ENCODE measurements at regions not wholly inside any gene's neighbourhood (a gene's known extent, or its start where the extent isn't known, plus 50 kb on each side); places are given as distances from the start of the nearest gene placed in this dataset.

- intact Hi-C loops (cut with DNase I; ENCODE audit: low total_unique reads) = no loop called here
- WGBS, 2 donors = 52 to 61% methylated on average over 10 of the region's 10 CpGs
- DNase-seq (ENCODE audit: low spot score in 2 of 2) = no peak
- H3K4me3 ChIP-seq (ENCODE audit: low read depth, poor library complexity, severe bottlenecking) = no peak overlapping the region
- TF ChIP-seq CTCF (IDR thresholded peaks at IDR 0.05) (no peak), POLR2A (IDR thresholded peaks at IDR 0.05) (no peak)
Observed at GRCh38 chr9:135265931-135266330, 178.5 kb downstream of the OLFM1 start.

GRCh38 chr9:135267191-135267809 lies 179.8 kb downstream of the OLFM1 start:
- H3K4me3 ChIP-seq (ENCODE audit: low read depth, poor library complexity, severe bottlenecking) = no peak overlapping the region
- intact Hi-C loops (cut with DNase I; ENCODE audit: low total_unique reads) = no loop called here
- DNase-seq (ENCODE audit: low spot score in 2 of 2) = no peak
- 73 to 77% methylated on average over 17 to 19 of the region's 19 CpGs for WGBS, 2 donors
- TF ChIP-seq POLR2A (IDR thresholded peaks at IDR 0.05) (no peak), CTCF (IDR thresholded peaks at IDR 0.05) (no peak)

GRCh38 chr9:135268031-135268430 lies 180.6 kb downstream of the OLFM1 start:
- intact Hi-C loops (cut with DNase I; ENCODE audit: low total_unique reads) = no loop called here
- 62 to 63% methylated on average over 12 of the region's 12 CpGs for WGBS, 2 donors
- DNase-seq (ENCODE audit: low spot score in 2 of 2) = no peak
- TF ChIP-seq POLR2A (IDR thresholded peaks at IDR 0.05) (no peak), CTCF (IDR thresholded peaks at IDR 0.05) (no peak)
- H3K4me3 ChIP-seq (ENCODE audit: low read depth, poor library complexity, severe bottlenecking) = no peak overlapping the region

GRCh38 chr9:135268981-135269380 lies 181.5 kb downstream of the OLFM1 start:
- no peak for DNase-seq (ENCODE audit: low spot score in 2 of 2)
- no peak overlapping the region for H3K4me3 ChIP-seq (ENCODE audit: low read depth, poor library complexity, severe bottlenecking)
- WGBS, 2 donors = 71 to 72% methylated on average over 4 to 6 of the region's 6 CpGs
- TF ChIP-seq CTCF (IDR thresholded peaks at IDR 0.05) (no peak), POLR2A (IDR thresholded peaks at IDR 0.05) (no peak)
- intact Hi-C loops (cut with DNase I; ENCODE audit: low total_unique reads) = no loop called here

- no peak for DNase-seq (ENCODE audit: low spot score in 2 of 2)
- TF ChIP-seq CTCF (IDR thresholded peaks at IDR 0.05) = no peak
- no peak for TF ChIP-seq POLR2A (IDR thresholded peaks at IDR 0.05)
- intact Hi-C loops (cut with DNase I; ENCODE audit: low total_unique reads) = no loop called here
- WGBS, 2 donors = 66 to 72% methylated on average over 20 of the region's 20 CpGs
- no peak overlapping the region for H3K4me3 ChIP-seq (ENCODE audit: low read depth, poor library complexity, severe bottlenecking)
Observed at GRCh38 chr9:135269912-135270830, 182.7 kb downstream of the OLFM1 start.
